Chondrocyte (in vitro differentiated cells): ENCODE measurements at regions not wholly inside any gene's neighbourhood (a gene's known extent, or its start where the extent isn't known, plus 50 kb on each side); places are given as distances from the start of the nearest gene placed in this dataset.

Source experiments
- DNase-seq: peaks from one replicate; pipeline ENCODE4 v3.0.0; 2021; ENCODE audit warnings: mixed read lengths, low spot score
- H3K27ac Mint-ChIP-seq: one replicate; pipeline ENCODE4 v1.8.0; 2021; ENCODE audit warnings: mild to moderate bottlenecking, moderate library complexity, mixed read lengths; ENCODE audit not compliant: unreplicated experiment
- H3K27me3 Mint-ChIP-seq: 2 replicates; pipeline ENCODE4 v1.8.0; 2021; ENCODE audit warnings: low read depth, mixed read lengths
- H3K36me3 Mint-ChIP-seq: 2 replicates; pipeline ENCODE4 v1.8.0; 2021; ENCODE audit warnings: low read depth, mixed read lengths
- H3K4me1 Mint-ChIP-seq: 2 replicates; pipeline ENCODE4 v1.8.0; 2021; ENCODE audit warnings: low read depth, mild to moderate bottlenecking, mixed read lengths
- H3K4me3 Mint-ChIP-seq: one replicate; pipeline ENCODE4 v1.8.0; 2021; ENCODE audit warnings: mild to moderate bottlenecking, moderate library complexity, mixed read lengths; ENCODE audit not compliant: unreplicated experiment
- H3K9me3 Mint-ChIP-seq: 2 replicates; pipeline ENCODE4 v1.8.0; 2021; ENCODE audit warnings: low read depth, mixed read lengths
- CTCF ChIP-seq: fragments of 200-600 bp; sonication (generic); IDR thresholded peaks from 2 replicates; pipeline ENCODE4 v1.5.0; 2021; ENCODE audit warnings: antibody characterized with exemption, mild to moderate bottlenecking, moderate library complexity

- no peak for TF ChIP-seq CTCF
- Mint-ChIP-seq H3K4me1 (no peaks in the 10 kb centered on the region), H3K9me3 (peaks cover 5% of the 10 kb centered on the region), H3K36me3 (no peaks in the 10 kb centered on the region), H3K4me3 (no peak overlapping the region), H3K27me3 (no peaks in the 10 kb centered on the region), H3K27ac (no peak overlapping the region)
- no peak for DNase-seq
Measured at GRCh38 chr2:7618031-7618430, 700.8 kb downstream of the RNF144A start.

- H3K9me3 Mint-ChIP-seq = peaks cover 5% of the 10 kb centered on the region
- DNase-seq = no peak
- no peaks in the 10 kb centered on the region for H3K27me3 Mint-ChIP-seq
- no peaks in the 10 kb centered on the region for H3K36me3 Mint-ChIP-seq
- TF ChIP-seq CTCF = no peak
- H3K4me3 Mint-ChIP-seq = no peak overlapping the region
- no peaks in the 10 kb centered on the region for H3K4me1 Mint-ChIP-seq
- no peak overlapping the region for H3K27ac Mint-ChIP-seq
Measured at GRCh38 chr2:7619203-7619970, 702.2 kb downstream of the RNF144A start.

- TF ChIP-seq CTCF = no peak
- Mint-ChIP-seq H3K9me3 (peaks cover 5% of the 10 kb centered on the region), H3K4me3 (no peak overlapping the region), H3K36me3 (no peaks in the 10 kb centered on the region), H3K27me3 (no peaks in the 10 kb centered on the region), H3K27ac (no peak overlapping the region), H3K4me1 (no peaks in the 10 kb centered on the region)
- no peak for DNase-seq
Measured at GRCh38 chr2:7620255-7620654, 703.0 kb downstream of the RNF144A start.

- Mint-ChIP-seq H3K27me3 (no peaks in the 10 kb centered on the region), H3K4me1 (no peaks in the 10 kb centered on the region), H3K27ac (no peak overlapping the region), H3K4me3 (no peak overlapping the region), H3K9me3 (peaks cover 5% of the 10 kb centered on the region), H3K36me3 (no peaks in the 10 kb centered on the region)
- TF ChIP-seq CTCF = no peak
- DNase-seq = no peak
Measured at GRCh38 chr2:7621018-7621814, 704.0 kb downstream of the RNF144A start.

- Mint-ChIP-seq H3K9me3 (peaks cover 5% of the 10 kb centered on the region), H3K36me3 (no peaks in the 10 kb centered on the region), H3K4me3 (no peak overlapping the region), H3K4me1 (no peaks in the 10 kb centered on the region), H3K27me3 (no peaks in the 10 kb centered on the region), H3K27ac (no peak overlapping the region)
- no peak for DNase-seq
- no peak for TF ChIP-seq CTCF
Measured at GRCh38 chr2:7625392-7626138, 708.4 kb downstream of the RNF144A start.
